ENCODE measurements at regions not wholly inside any gene's neighbourhood (a gene's known extent, or its start where the extent isn't known, plus 50 kb on each side); places are given as distances from the start of the nearest gene placed in this dataset.

DNA sequence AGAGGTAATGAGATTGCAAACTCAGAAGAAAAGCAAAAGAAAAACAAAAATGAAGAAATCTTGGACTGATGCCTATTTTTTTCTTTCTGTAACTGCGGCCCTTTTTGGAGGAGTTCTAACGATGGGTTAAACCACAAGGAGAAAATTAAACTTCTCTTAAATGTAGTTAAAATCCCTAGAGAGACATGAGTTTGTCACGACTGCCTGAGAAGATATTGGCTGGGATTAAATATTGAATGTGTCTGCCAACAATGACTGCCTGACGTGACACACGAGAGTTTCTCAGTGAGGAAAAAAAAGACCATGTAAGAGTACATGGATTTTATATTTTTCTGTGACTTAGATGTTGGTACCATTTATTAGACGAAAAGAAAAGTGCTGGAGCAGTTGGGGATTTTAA, 1013.4 kb downstream of the PCDH9 start:
- no peaks in the 10 kb centered on the region for H3K36me3 ChIP-seq (ENCODE audit: insufficient read depth, low read length)
- H3K27me3 Mint-ChIP-seq (ENCODE audit: low read depth, unreplicated experiment), result peaks cover 2% of the 10 kb centered on the region
- no peak overlapping the region for H3K4me3 Mint-ChIP-seq (ENCODE audit: unreplicated experiment)
- no peak overlapping the region for H3K4me2 ChIP-seq (ENCODE audit: low read length)
- no peaks in the 10 kb centered on the region for H3K9me3 Mint-ChIP-seq (ENCODE audit: unreplicated experiment)
- FAIRE-seq (no peak), DNase-seq (ENCODE audit: low read depth) (no peak)
- no peaks in the 10 kb centered on the region for H3K27me3 ChIP-seq (ENCODE audit: insufficient read depth, low read length)
- no peak overlapping the region for H3K27ac Mint-ChIP-seq (ENCODE audit: unreplicated experiment)
- TF ChIP-seq EZH2 (IDR thresholded peaks at IDR 0.05; ENCODE audit: insufficient read depth, low read length), result no peak
- TF ChIP-seq, protein P1, sequence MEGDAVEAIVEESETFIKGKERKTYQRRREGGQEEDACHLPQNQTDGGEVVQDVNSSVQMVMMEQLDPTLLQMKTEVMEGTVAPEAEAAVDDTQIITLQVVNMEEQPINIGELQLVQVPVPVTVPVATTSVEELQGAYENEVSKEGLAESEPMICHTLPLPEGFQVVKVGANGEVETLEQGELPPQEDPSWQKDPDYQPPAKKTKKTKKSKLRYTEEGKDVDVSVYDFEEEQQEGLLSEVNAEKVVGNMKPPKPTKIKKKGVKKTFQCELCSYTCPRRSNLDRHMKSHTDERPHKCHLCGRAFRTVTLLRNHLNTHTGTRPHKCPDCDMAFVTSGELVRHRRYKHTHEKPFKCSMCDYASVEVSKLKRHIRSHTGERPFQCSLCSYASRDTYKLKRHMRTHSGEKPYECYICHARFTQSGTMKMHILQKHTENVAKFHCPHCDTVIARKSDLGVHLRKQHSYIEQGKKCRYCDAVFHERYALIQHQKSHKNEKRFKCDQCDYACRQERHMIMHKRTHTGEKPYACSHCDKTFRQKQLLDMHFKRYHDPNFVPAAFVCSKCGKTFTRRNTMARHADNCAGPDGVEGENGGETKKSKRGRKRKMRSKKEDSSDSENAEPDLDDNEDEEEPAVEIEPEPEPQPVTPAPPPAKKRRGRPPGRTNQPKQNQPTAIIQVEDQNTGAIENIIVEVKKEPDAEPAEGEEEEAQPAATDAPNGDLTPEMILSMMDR (IDR thresholded peaks at IDR 0.05; ENCODE audit: insufficient read depth, low read depth, low read length), result no peak
- no peak overlapping the region for H3K4me3 ChIP-seq (ENCODE audit: insufficient read depth, low read depth, low read length)
- no peak overlapping the region for H3K9ac ChIP-seq (ENCODE audit: low read length)
- no peaks in the 10 kb centered on the region for H3K36me3 Mint-ChIP-seq (ENCODE audit: low read depth, unreplicated experiment)
- H2AFZ ChIP-seq (ENCODE audit: low read depth, low read length), result no peak overlapping the region
- H3K79me2 ChIP-seq (ENCODE audit: insufficient read depth, low read length), result no peaks in the 10 kb centered on the region
- H3K4me1 ChIP-seq (ENCODE audit: insufficient read depth, low read length), result no peaks in the 10 kb centered on the region
- H3K4me1 Mint-ChIP-seq (ENCODE audit: low read depth, unreplicated experiment), result no peaks in the 10 kb centered on the region
- no peaks in the 10 kb centered on the region for H3K9me3 ChIP-seq (ENCODE audit: insufficient read depth, low read depth, low read length)
- no peak overlapping the region for H3K27ac ChIP-seq (ENCODE audit: low read depth, low read length)
- no peaks in the 10 kb centered on the region for H4K20me1 ChIP-seq (ENCODE audit: insufficient read depth, low read length)

DNA sequence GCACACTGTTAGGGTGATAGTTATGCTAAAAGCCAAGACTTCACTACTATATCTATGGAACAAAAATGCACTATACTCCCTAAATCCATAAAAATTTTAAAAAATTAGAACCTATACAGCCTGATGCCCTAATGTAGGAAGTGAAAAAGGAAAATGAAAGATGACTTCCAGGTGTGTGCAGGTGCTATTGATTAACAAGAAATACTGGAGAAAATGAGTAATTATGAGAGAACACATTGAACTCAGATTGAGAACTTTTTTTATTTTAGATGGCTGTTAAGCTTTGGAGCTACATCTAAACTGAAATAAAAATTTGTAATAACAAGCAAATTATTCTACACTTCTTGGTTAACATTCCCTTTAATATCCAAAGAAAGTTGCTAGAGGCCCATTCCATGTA, 1015.7 kb downstream of the PCDH9 start:
- no peaks in the 10 kb centered on the region for H3K27me3 Mint-ChIP-seq (ENCODE audit: low read depth, unreplicated experiment)
- H3K27me3 ChIP-seq (ENCODE audit: insufficient read depth, low read length), result no peaks in the 10 kb centered on the region

DNA sequence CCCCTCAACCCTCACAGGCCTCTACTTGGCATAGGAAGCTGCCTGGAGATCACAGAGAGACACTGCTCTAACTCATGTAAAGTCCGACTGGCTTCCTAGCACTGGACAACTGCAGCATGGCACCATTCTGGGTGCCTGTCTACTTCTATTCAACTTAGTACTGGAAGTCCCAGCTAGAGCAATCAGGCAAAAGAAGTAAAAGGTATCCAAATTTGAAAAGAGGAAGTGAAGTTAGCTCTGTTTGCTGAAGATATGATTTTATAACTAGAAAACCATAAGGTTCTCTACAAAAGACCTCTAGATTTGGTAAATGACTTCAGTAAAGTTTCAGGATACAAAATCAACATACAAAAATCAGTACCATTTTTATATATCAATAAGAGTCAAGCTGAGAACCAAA, 1017.6 kb downstream of the PCDH9 start:
- H3K9me3 Mint-ChIP-seq (ENCODE audit: unreplicated experiment), result no peaks in the 10 kb centered on the region
- Histone ChIP-seq H3K9ac (ENCODE audit: low read length) (no peak overlapping the region), H3K9me3 (ENCODE audit: insufficient read depth, low read depth, low read length) (no peaks in the 10 kb centered on the region), H3K4me2 (ENCODE audit: low read length) (no peak overlapping the region), H2AFZ (ENCODE audit: low read depth, low read length) (no peak overlapping the region), H3K27me3 (ENCODE audit: insufficient read depth, low read length) (no peaks in the 10 kb centered on the region), H3K4me1 (ENCODE audit: insufficient read depth, low read length) (peaks cover 12% of the 10 kb centered on the region), H3K27ac (ENCODE audit: low read depth, low read length) (no peak overlapping the region), H3K36me3 (ENCODE audit: insufficient read depth, low read length) (no peaks in the 10 kb centered on the region), H3K4me3 (ENCODE audit: insufficient read depth, low read depth, low read length) (no peak overlapping the region), H3K79me2 (ENCODE audit: insufficient read depth, low read length) (no peaks in the 10 kb centered on the region), H4K20me1 (ENCODE audit: insufficient read depth, low read length) (no peaks in the 10 kb centered on the region)
- DNase-seq (ENCODE audit: low read depth) (no peak), FAIRE-seq (no peak)
- H3K27ac Mint-ChIP-seq (ENCODE audit: unreplicated experiment), result no peak overlapping the region
- no peak for TF ChIP-seq EZH2 (IDR thresholded peaks at IDR 0.05; ENCODE audit: insufficient read depth, low read length)
- TF ChIP-seq, protein P1 (IDR thresholded peaks at IDR 0.05; ENCODE audit: insufficient read depth, low read depth, low read length), result no peak
- H3K27me3 Mint-ChIP-seq (ENCODE audit: low read depth, unreplicated experiment), result no peaks in the 10 kb centered on the region
- H3K36me3 Mint-ChIP-seq (ENCODE audit: low read depth, unreplicated experiment), result no peaks in the 10 kb centered on the region
- no peak overlapping the region for H3K4me3 Mint-ChIP-seq (ENCODE audit: unreplicated experiment)
- H3K4me1 Mint-ChIP-seq (ENCODE audit: low read depth, unreplicated experiment), result peaks cover 10% of the 10 kb centered on the region

More for the DNA sequence above, 1015.7 kb downstream of the PCDH9 start:
- Histone ChIP-seq H3K4me3 (ENCODE audit: insufficient read depth, low read depth, low read length) (no peak overlapping the region), H4K20me1 (ENCODE audit: insufficient read depth, low read length) (no peaks in the 10 kb centered on the region), H2AFZ (ENCODE audit: low read depth, low read length) (no peak overlapping the region), H3K4me2 (ENCODE audit: low read length) (no peak overlapping the region), H3K9me3 (ENCODE audit: insufficient read depth, low read depth, low read length) (no peaks in the 10 kb centered on the region), H3K79me2 (ENCODE audit: insufficient read depth, low read length) (no peaks in the 10 kb centered on the region), H3K4me1 (ENCODE audit: insufficient read depth, low read length) (peaks cover 12% of the 10 kb centered on the region), H3K36me3 (ENCODE audit: insufficient read depth, low read length) (no peaks in the 10 kb centered on the region), H3K9ac (ENCODE audit: low read length) (no peak overlapping the region), H3K27ac (ENCODE audit: low read depth, low read length) (no peak overlapping the region)
- DNase-seq (ENCODE audit: low read depth) (no peak), FAIRE-seq (no peak)
- Mint-ChIP-seq H3K36me3 (ENCODE audit: low read depth, unreplicated experiment) (no peaks in the 10 kb centered on the region), H3K9me3 (ENCODE audit: unreplicated experiment) (no peaks in the 10 kb centered on the region), H3K4me3 (ENCODE audit: unreplicated experiment) (no peak overlapping the region), H3K4me1 (ENCODE audit: low read depth, unreplicated experiment) (peaks cover 6% of the 10 kb centered on the region), H3K27ac (ENCODE audit: unreplicated experiment) (no peak overlapping the region)
- no peak for TF ChIP-seq EZH2 (IDR thresholded peaks at IDR 0.05; ENCODE audit: insufficient read depth, low read length)
- TF ChIP-seq, protein P1 (IDR thresholded peaks at IDR 0.05; ENCODE audit: insufficient read depth, low read depth, low read length), result no peak

Data from astrocyte (in vitro differentiated cells and primary cell).